Ovary (tissue), 7 donors: ENCODE measurements at regions not wholly inside any gene's neighbourhood (a gene's known extent, or its start where the extent isn't known, plus 50 kb on each side); places are given as distances from the start of the nearest gene placed in this dataset.

Experiments
- DNase-seq, 5 donors: peaks; one replicate each; pipeline ENCODE4 v3.0.0-alpha.2; 2019 to 2020
- H3K27ac ChIP-seq, 2 donors: fragments of 200-600 bp; one replicate each; pipeline versions ENCODE4 v1.5.1 to v1.8.0; 2019 to 2022
- H3K27me3 ChIP-seq: fragments of 200-600 bp; one replicate; pipeline ENCODE4 v1.8.0; 2022
- H3K36me3 ChIP-seq: fragments of 200-600 bp; sonication (generic); one replicate; pipeline ENCODE4 v1.5.1; 2019
- H3K4me1 ChIP-seq: one replicate; pipeline ENCODE4 v1.8.1; 2013; ENCODE audit warnings: mild to moderate bottlenecking, moderate library complexity; ENCODE audit not compliant: insufficient read depth
- H3K4me3 ChIP-seq: fragments of 200-600 bp; sonication (generic); one replicate; pipeline ENCODE4 v1.5.1; 2017
- H3K9me3 ChIP-seq, 2 donors: fragments of 200-600 bp in 1 of 2; sonication (generic) in 1 of 2; one replicate each; pipeline versions ENCODE4 v1.5.1 to v1.8.1; 2013 to 2019; ENCODE audit warnings: mild to moderate bottlenecking in 1 of 2, moderate library complexity in 1 of 2
- EP300 ChIP-seq: sonication (generic); formaldehyde crosslinking; IDR thresholded peaks from one replicate; pipeline ENCODE4 v1.6.1; 2017; ENCODE audit warnings: antibody characterized with exemption
- POLR2A ChIP-seq: fragments of 450-650 bp; IDR thresholded peaks from one replicate; pipeline ENCODE4 v1.6.1; 2017; ENCODE audit warnings: antibody characterized with exemption, mild to moderate bottlenecking, moderate library complexity
- WGBS, 3 donors: extraction: QIAGEN DNeasy Blood & Tissue Kit in 1 of 3; methylation state at CpG; one replicate each; pipeline versions ENCODE4 v1.1.5 to v1.1.7; 2013 to 2017; 5-methylcytosine and 5-hydroxymethylcytosine counted together
- intact Hi-C, 4 donors: fragments of 100-400 bp; cut with DNase I; formaldehyde crosslinking; loops; one replicate each; pipeline versions ENCODE4 v1.11.0 to v1.15.1; 2022 to 2023
- TF ChIP-seq, protein P1 (sequence below), 3 donors: fragments of 450-650 bp in 2 of 3; fragments of 200-600 bp in 1 of 3; IDR thresholded peaks; one replicate each; pipeline versions ENCODE4 v1.5.1 to v1.8.0; 2016 to 2022; ENCODE audit warnings: antibody characterized with exemption in 3 of 3, mild to moderate bottlenecking in 1 of 3
- donor health status: DM: no; HTN: no; CAD: no; lungs with moderate emphysema.
- donor health status: DM: no; HTN: no; CAD: no.
- donor health status: Bipolar disorder and iron deficiency.
- donor health status: DM: no; HTN: no; CAD: no.
- donor health status: DM: yes; HTN: yes; CAD: no.

DNA sequence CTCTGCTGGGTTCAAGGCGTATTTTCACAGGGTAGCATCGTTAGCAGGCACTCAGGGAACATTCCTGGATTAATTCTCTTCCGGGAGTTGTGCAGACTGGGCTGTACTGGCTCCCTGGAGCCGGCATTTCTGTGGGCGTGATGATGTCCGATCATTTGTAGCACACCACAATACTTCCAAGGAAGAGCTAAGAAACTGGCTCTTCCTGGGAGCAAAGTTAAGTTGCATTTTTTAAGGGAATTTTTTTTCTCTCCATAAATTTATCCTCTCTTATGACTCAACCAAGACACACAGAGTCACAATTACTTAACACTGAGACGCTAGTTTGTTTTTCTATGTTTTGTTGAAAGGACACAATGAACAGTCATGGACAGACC is 211.6 kb upstream of the FOXF1 start:
- Histone ChIP-seq H3K27me3 (no peaks in the 10 kb centered on the region), H3K9me3 (no peaks in the 10 kb centered on the region), H3K4me1 (no peaks in the 10 kb centered on the region), H3K4me3 (no peak overlapping the region), H3K27ac (no peak overlapping the region), H3K36me3 (no peaks in the 10 kb centered on the region)
- intact Hi-C loops: no loop called here
- 33 to 58% (median 40%) methylated on average over 7 of the region's 7 CpGs for WGBS, 3 donors
- TF ChIP-seq EP300 (no peak), POLR2A (no peak)
- TF ChIP-seq, protein P1, sequence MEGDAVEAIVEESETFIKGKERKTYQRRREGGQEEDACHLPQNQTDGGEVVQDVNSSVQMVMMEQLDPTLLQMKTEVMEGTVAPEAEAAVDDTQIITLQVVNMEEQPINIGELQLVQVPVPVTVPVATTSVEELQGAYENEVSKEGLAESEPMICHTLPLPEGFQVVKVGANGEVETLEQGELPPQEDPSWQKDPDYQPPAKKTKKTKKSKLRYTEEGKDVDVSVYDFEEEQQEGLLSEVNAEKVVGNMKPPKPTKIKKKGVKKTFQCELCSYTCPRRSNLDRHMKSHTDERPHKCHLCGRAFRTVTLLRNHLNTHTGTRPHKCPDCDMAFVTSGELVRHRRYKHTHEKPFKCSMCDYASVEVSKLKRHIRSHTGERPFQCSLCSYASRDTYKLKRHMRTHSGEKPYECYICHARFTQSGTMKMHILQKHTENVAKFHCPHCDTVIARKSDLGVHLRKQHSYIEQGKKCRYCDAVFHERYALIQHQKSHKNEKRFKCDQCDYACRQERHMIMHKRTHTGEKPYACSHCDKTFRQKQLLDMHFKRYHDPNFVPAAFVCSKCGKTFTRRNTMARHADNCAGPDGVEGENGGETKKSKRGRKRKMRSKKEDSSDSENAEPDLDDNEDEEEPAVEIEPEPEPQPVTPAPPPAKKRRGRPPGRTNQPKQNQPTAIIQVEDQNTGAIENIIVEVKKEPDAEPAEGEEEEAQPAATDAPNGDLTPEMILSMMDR (IDR thresholded peaks at IDR 0.05): no peak
- DNase-seq: no peak

DNA sequence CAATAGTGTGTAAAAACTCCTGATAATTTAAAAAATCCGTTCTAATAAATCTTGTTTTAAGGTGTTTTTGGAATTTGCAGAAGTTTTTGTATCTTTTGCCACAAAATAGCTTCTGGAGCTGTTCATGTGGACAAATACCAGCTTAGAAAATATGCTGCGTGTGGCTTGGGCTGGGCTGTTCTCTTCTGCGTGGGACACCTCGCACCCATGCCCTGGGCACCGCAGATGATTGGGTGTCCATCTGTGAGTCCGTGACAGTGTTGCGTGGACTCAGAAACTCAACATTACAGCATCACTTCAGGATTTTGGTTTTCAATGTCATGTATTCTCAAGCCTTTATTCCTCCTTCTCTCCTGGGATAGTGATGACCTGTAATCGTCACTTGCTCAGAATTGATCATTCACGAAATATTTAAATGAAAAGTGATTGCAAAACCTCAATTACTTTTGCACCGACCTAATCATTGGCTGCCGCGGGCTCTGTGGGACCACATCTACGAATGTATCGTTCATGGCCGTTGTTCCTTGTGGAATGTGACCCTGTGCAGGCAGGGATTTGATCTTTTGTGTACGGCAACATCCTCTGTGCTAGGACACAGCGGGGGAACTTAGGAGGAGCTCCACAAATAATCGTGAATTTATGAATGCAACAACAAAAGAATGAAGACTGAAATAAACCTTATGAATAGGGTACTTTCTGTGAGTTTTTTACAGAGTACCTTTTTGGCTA is 210.3 kb upstream of the FOXF1 start:
- DNase-seq: no peak
- intact Hi-C loops: no loop called here
- no peaks in the 10 kb centered on the region for H3K4me1 ChIP-seq
- H3K36me3 ChIP-seq: no peaks in the 10 kb centered on the region
- H3K27me3 ChIP-seq: no peaks in the 10 kb centered on the region
- 67 to 75% (median 75%) methylated on average over 18 of the region's 18 CpGs for WGBS, 3 donors
- no peaks in the 10 kb centered on the region for H3K9me3 ChIP-seq
- H3K4me3 ChIP-seq: no peak overlapping the region
- no peak overlapping the region for H3K27ac ChIP-seq
- TF ChIP-seq EP300 (no peak), POLR2A (no peak)
- TF ChIP-seq, protein P1 (IDR thresholded peaks at IDR 0.05): no peak

DNA sequence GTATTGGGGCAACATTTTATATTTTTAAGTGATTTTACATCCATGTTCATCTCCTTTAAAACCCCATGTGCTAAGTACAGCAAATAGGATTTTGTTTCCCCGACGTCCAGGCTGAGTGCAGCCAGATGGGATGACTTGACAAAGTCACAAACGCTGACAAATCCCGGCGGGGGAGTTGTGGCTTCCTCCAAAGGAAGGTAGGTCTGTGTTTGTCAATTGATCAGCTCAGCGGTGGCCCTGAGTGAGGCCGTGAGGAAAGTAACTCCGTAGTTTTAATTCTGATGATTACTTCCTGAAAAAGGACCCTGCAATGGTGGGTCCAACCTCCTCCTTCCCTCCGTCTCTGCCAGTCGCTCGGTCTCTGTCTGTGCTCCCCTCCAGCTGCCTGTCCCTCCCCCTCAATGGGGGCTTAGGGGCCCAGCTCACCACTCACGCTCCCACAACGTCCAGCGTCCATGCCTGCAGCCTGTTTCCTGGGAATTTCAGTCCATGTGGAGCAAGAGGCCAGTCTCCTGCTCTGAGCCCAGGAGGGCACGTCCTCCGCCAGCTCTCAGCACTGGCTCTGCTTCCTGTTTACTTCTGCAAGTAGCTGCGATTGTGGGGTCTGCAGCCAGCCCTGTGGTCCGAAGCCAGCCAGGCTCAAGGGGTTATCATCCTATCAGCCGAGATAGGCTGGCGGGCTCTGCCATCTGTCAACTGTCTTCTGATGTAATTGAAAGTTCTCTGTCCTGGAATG is 209.4 kb upstream of the FOXF1 start:
- no peak for TF ChIP-seq EP300
- TF ChIP-seq, protein P1 (IDR thresholded peaks at IDR 0.05): no peak
- no peak for TF ChIP-seq POLR2A
- 5 to 25% (median 12%) methylated on average over 20 of the region's 20 CpGs for WGBS, 3 donors
- H3K27me3 ChIP-seq: no peaks in the 10 kb centered on the region
- intact Hi-C loops: no loop called here
- H3K27ac ChIP-seq: no peak overlapping the region
- H3K36me3 ChIP-seq: no peaks in the 10 kb centered on the region
- DNase-seq: no peak
- no peaks in the 10 kb centered on the region for H3K4me1 ChIP-seq
- H3K4me3 ChIP-seq: no peak overlapping the region
- H3K9me3 ChIP-seq: no peaks in the 10 kb centered on the region

DNA sequence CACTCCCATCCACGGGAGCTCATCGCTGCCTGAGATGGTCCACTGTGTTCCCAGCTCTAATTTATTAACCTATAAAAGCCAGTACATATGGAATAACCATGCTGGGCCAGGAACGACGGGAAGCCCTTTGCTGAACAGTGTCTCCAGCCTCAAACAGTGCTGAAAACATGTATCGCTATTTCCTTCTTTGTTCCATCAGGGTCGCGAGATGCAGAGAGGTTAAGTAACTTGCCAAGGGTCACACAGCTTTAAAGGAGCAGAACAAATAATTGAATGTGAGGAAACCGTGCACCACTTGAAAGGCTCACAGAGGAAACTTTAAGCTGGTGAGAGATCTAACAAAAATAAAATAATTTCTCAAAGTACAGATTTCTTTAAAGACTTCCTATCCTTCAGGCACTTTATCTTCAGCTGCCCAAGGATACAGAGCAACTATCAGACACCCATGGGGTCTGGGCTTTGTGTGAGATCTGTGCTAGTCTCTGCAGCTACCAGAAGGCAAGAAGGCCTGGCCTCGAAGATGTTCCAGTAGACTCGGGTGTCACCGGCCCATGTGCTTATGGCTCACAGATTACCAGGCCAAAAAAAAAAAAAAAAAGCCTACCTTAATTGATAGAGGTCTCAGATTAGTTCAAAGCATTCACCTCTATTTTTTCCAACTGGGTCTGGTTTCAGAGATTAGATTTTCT is 207.8 kb upstream of the FOXF1 start:
- TF ChIP-seq POLR2A: no peak
- TF ChIP-seq, protein P1 (IDR thresholded peaks at IDR 0.05): no peak
- no peak for TF ChIP-seq EP300
- DNase-seq: no peak
- 75 to 82% (median 76%) methylated on average over 11 of the region's 11 CpGs for WGBS, 3 donors
- Histone ChIP-seq H3K4me3 (no peak overlapping the region), H3K27ac (no peak overlapping the region), H3K9me3 (no peaks in the 10 kb centered on the region), H3K36me3 (no peaks in the 10 kb centered on the region), H3K27me3 (no peaks in the 10 kb centered on the region), H3K4me1 (no peaks in the 10 kb centered on the region)
- intact Hi-C loops: no loop called here
